Activated CD8-positive, alpha-beta memory T cell treated with anti-CD3 and anti-CD28 coated beads, Interleukin-2, amount 50 U/mL, for 4 hours (primary cell): ENCODE measurements at regions not wholly inside any gene's neighbourhood (a gene's known extent, or its start where the extent isn't known, plus 50 kb on each side); places are given as distances from the start of the nearest gene placed in this dataset.
"Not testable (repeated sequence)": the region's sequence is repeated elsewhere in the genome, so short reads cannot be mapped to it uniquely, and the experiment has no call there.

ENCODE experiments used
- DNase-seq: peaks from one replicate; pipeline ENCODE4 v3.0.0-alpha.2; 2020

DNA sequence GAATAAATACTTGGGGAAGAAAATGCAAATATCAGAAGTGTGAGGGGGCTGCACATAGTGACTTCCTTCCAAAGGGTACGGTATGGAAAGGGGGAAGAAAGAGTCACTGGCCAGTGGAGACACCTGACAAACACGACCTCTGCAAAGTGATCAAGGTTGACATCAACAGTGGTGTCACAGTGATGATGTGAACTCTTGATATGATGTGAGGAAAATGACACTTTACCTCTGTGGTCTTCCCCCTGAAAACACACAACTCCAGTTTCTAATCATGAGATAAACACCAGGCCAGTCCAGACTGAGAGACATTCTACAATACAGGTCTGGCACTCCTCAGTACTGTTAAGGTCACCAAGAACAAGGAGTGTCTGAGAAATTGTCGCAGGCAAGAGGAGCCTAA lies 169.7 kb downstream of the BUB3 start:
- DNase-seq, result no peak

DNA sequence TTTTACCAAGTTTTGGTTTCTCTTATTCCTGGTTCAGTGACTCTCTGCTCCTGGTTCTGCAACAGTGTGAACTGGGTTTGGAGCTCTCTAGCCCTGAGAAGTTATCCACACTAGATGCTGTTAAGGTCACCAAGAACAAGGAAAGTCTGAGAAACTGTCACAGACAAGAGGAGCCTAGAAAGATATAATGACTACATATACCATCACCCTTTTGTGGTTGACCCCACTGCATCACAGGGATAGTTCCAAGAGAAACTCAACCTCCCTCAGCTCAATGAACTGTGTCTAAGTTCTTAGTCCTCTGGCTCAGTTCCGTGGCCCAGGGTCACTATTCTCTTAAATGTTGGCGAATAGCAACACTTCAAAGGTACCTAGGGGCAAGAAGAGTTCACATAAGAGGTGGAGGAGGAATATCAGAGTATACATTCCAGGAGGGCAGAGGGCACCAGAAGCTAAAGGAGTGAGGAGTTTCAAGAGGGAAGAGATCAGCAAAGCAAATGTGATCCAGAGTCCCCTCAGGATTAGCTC lies 171.5 kb downstream of the BUB3 start:
- no peak for DNase-seq

DNA sequence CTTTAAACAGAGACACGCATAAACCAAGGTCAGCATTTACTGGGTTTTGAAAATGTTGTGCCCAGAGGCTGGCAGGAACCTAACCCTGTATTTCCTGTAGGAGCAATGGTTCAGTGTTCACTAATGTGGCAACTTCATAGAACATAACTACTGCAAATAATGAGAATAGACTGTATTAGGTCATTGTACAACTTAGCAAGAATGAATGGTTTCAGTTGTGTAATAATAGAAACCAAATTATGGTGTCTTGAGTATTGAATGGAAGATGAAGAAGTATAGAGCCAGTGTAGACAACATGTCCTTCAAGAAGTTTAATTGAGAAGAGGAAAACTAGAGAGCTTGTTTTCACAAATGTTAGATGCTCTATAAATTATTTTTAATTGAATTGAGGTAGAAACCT lies 172.5 kb downstream of the BUB3 start:
- no peak for DNase-seq

DNA sequence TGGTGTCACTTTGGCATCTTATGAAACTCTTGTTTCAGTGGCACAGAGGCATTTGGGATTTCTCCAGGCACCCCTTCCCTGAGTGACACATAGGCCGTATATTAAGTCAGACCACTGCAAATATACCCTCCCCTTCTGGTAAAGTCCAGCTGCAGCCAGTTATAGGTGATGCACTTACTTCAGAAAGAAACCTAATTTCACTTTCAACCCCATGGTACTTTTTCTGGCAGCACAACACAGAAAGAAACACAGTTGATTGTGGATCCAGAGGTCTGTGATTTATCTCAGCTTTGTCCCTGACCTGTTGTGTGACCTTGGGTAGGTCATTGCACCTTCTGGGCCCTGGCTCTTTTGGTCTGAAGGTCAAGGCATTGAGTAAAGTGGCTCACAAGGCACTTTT lies 173.2 kb downstream of the BUB3 start:
- DNase-seq, result no peak

DNA sequence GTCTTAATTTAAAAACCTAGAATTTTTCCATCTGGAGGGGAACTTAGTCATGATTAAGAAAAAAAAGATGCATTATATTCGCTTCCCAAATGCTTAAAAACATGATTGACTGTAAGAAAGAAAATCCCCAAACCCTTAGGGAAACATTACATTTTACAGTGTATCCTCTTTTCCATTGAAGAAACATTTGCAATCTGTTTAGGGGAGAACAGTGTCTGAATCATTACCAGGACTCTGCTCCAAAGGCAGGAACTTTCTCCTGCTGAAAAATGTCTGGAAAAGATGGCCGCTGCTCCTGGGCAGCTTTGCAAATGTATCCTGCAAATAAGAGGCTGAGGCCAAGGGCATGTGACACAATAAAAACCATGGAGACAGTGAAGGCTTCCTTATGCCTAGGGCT lies 173.7 kb downstream of the BUB3 start:
- DNase-seq, result no peak

DNA sequence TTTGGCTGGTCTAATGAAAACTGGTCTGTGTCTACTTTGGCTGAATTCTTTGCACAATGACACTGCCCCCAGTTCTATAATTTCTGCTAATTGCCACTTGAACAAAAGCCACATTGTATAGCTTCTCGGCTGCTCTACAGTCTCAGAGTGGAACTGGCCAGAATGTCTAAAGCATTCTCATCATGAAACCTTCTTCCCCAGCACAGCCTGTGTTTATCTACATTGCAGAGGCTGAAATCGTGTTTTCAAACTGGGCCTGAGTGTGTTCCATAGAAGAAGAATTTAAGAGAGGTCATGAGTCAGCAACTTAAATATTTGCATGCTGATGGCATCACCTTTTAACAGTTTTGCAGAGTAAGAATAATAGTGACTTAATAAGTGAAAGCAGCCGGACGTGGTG lies 177.2 kb downstream of the BUB3 start:
- no peak for DNase-seq

DNA sequence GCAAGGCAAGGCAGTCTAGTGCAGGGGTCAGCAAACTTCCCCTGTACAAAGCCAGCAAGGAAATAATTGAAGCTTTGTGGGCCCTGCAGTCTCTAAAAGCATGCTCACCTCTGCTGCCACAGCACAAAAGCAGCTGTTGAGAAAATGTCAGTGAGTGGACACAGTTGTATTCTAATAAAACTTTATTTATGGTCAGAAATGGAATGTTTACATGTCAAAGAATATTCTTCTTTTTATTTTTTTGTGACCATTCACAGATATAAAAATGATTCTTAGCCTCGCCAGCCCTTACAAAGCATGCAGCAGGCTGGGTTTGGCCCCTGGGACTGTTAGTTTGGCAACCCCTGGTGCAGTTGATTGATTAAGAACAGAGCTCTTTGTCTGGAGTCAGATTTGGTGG lies 192.4 kb downstream of the BUB3 start:
- no peak for DNase-seq

DNA sequence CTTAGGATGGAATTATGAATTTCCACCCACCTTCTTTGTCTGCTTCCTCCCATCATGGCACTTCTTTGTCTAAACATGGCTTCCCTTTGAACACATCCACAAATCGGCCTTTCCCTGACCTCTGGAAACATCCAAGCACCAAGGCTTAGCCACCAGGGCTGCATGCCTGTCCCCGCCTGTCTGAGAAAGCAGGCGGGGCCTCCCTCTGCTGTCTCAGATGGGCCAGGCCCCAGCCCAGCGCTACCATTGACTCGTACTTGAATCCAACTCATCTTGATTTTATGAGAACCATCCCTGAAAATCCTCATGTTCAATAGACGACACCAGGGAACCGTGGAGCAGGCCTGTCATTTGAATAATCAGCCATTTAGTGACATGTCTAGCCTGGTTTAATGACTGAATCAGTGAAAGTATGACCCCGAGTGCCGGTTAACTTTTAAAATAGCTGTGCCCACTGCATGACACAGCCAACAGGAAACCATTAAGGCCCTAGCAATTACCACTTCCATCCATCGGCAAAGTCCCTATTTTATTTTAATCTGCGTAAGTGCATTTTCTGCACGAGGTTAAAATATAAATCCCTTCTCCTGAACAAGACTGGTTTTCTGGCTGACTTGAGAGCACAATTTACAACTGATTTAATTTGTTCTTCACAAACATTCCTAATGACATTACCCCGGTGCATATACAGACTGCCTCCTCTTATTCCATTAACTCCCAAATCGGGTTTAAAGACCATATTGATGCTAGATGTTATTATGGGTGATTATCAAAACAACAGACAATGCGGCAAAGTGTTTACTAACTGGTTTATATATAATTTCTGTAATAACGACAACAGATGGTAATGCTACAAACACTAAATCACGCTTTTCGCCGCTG lies 194.7 kb downstream of the BUB3 start:
- no peak for DNase-seq

DNA sequence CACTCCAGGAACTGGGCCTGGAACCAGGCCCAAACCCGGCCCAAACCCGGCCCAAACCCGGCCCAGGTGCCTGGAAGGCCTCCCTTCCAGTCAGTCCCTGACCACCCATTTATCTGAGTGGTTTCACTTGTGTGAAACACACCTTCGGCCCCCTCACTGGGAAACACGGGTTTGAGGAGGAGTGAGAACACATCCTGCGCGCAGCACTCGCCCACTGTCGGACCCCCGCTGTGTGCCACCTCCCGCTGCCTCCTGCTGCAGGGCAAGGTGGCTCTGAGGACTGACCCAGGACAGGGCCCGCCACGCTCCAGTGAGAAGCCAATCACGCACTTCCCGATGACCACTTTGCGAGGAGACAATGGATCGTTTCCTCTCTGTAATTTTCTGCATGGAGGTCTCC lies 197.5 kb downstream of the BUB3 start:
- DNase-seq, result no peak

DNA sequence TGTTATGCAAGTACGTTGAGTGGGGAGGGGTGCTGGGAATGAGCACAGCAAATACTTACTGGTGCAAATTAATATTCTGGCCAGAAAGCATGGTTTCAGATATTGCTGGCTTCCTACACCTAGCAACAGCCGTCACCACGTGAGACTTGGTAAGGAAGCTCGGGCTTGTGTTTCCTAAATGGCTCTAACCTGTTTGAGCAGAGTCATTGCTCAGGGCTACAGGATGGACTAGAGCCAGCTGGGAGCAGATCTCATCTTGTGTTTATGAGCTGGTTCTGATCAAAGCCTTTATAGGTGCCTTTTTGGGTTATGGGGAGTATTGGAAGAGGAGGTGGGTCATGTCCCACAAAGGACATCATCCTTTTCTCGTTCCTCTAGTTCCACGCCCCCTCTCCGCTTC lies 200.3 kb downstream of the BUB3 start:
- no peak for DNase-seq

DNA sequence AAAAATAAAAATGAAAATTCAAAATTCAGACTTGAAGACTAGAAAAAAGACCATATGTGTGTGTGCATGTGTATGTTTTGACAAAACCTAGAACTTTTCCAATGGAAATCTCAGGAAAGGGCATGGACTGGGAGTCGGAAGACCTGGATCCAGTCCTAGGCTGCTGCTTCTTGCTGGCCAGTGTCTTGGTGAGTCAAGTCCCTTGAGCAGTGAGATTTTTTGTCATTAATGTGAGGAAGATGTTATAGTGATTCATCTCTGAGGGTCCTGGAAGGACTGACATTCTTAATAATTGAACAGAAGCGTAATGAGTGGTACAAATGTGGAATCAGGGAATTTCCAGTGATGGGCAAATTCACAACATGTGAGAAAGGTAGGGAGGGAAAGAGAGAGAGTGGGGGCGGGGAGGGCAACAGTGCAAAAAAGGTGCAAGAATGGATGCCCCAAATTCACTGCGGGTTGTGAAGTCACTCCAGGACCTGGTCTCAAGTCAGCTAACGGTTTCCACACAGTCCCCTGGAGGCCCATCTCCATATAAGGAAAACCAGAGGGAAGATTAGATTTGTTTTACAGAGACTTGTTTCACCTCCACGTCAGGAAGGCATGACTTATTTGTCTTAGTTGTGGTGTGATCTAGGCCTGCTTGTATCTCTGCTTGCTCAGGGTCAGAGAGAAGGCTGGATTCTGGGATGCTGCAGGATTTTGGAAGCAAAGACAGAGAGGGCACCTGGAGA lies 201.7 kb downstream of the BUB3 start:
- no peak for DNase-seq

DNA sequence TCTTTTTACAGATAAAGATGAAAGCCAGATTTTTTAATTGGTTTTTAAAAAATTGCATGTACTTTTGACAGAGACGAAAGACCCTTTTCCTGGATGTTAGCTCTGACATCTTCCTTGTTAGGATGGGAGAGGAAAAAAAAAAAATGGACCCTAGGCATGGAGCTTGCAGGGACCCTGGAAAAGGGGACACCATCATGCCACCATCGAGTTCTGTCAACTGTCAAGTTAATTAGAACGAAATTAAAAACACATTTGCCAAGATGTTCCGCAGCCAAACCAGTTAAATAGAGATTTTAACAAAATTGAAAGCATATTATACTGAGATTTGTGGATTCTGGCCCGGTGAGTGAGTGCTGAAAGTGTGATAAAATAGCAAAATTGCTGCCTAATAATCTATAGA lies 202.6 kb downstream of the BUB3 start:
- no peak for DNase-seq

DNA sequence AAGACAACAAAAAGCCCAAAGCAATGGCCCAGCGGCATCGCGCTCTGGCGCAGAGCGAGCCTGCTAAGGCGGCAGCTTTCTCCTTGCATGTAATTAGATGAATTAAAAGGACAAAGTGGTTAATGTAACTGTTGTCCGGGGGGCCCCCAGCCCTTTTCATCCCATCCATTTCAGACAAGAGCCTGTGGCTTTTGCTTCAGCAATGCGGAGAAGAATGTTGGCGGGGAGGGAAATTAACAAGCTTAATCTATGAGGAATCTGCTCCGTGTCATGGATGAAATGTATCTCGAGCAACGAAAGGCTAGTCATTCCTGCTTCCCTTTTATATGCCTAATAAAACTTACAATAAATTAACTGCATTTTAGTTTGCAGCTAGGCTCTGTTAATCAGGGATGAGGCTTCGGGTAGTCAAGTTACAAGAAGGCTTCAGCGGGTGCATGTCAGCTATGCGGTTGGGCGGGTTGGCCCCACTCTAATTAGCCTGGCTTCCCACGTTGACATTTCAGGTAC lies 203.3 kb downstream of the BUB3 start:
- DNase-seq, result no peak

DNA sequence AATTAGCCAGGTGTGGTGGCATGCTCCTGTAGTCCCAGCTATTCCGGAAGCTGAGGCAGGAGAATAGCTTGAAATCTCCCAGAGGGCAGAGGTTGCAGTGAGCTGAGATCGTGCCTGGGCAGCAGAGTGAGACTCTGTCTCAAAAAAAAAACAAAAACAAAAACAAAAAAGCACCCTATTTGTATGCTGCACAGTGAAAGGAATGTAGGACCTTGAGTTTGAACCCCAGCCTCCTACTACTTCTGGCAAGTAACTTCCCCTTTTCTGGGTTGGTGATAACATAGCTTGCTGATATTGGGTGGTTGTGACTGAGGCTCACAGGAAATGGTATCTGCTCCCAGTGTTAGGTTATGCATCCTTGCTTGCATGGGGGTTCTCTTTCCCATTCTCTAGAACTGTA lies 205.3 kb downstream of the BUB3 start:
- DNase-seq, result no peak

DNA sequence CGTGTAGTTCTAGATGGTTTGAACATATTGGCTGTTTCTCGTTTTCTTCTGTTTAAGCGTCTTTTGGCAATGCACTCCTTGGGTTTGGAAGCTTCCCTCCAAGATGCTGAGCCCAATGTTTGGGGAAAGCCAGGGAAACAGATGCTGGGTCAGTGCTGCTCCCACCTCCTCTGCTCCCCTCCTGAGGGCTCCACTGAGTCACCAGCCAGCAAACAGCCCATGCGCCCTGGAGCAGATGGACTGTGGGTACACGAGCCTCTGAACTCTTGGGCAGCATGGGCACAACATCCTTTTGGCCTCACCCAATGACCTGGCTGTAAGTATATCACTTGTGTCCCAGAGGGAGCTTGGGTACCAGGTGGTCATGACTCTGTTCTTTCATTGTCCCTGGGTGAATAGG lies 207.6 kb downstream of the BUB3 start:
- no peak for DNase-seq

DNA sequence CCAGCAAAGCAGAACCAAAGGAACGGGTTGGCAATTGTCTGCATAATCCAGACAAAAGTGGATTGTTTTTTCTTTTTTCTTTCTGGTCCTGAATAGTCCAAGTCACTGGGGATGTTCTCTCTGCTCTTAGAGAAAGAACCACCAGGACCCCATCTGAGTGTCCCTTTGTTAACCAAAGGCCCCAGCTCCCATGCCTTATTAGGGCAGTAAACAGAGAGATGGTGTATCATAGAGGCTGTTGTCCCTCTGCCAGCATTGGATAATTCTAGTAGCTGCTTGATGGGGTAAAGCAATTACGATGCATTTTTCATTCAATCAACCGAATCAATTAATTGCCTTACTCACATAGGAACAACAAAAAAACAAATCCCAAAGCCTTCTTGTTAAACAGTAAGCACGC lies 213.0 kb downstream of the BUB3 start:
- DNase-seq, result no peak

DNA sequence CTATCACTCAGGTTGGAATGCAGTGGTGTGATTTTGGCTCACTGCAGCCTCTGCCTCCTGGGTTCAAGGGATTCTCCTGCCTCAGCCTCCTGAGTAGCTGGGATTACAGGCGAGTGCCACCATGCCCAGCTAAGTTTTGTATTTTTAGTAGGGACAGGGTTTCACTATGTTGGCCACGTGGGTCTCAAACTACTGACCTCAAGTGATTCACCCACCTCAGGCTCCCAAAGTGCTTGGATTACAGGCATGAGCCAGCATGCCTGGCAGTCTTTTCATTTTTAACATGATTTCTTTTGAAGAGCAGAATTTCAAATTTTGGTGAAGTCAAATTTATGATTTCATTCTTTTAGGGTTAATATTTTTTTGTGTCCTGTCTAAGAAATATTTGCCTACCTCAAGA lies 217.4 kb downstream of the BUB3 start:
- not testable (repeated sequence) for DNase-seq

DNA sequence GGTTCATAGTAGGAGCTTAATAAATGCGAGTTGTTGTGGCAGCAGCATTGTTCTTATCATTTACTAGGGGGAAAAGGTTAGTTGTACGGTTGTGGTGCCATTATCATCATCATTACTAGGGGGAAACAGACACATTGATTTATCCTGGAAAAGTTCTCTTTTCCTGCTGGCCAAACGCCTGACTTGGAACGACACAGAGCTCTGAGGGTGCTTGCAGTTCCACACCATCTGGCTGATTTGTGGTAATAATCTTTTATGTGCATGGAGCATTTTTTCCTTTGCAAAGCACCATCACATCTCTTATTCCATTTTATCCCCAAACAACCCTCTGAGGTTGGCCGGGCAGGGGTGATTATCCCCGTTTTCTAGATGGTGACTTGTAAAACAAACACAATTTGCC lies 219.4 kb downstream of the BUB3 start:
- DNase-seq, result no peak

DNA sequence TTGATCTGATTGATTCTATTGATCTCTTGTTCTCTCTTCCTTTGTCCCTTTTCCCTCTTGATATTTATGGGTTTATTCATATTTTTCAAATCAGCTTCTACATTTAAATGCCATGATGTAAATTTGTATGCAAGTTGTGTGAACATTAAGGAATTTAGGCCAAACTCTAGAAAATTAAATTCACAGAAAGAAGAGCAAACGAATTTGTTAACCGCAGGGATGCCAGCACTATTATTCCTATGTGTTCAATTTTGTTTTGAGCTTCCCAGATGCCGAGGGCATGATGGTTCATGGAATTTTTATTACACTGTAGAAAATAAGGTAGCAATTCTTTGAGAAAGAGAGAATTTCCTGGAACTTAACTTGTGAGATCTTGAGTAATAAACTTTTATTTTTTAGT lies 220.9 kb downstream of the BUB3 start:
- no peak for DNase-seq

DNA sequence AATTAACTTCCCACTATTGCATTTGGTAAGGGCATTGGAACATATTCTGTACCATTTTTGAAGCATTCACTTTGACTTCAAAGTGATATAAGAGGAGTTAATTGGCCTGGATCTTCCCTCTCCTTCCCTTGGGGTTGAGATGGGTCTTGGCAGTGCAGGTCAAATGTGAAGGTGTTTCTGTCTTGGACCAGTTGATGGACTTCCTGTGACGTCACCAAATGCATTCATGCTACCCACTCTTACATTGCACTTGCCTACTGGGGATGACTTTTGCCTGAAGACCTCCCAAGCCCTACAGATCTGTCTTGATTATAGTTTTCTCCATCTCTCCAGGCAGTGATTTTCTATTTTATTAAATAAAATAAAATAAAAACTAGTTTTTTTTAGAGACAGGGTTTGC lies 221.5 kb downstream of the BUB3 start:
- no peak for DNase-seq

DNA sequence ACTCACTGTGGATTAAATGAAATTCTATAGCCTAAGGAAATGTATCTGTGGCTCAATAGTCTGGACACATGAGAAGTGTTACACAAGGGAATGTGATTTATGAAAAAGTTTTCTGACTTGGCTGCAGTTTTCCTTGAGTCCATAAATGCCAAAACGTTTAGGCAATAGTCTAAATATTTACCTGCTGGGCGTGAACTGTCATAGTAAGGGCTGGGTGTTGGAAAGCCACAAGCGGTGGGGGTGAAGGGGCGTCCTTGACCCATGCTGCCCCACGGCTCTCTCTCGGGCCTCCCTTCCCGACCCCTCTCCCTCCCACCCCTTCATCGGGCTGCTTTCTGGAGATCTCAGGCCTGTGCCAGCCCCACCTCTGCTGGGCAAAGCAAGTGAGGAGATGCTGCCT lies 223.7 kb downstream of the BUB3 start:
- DNase-seq, result no peak

DNA sequence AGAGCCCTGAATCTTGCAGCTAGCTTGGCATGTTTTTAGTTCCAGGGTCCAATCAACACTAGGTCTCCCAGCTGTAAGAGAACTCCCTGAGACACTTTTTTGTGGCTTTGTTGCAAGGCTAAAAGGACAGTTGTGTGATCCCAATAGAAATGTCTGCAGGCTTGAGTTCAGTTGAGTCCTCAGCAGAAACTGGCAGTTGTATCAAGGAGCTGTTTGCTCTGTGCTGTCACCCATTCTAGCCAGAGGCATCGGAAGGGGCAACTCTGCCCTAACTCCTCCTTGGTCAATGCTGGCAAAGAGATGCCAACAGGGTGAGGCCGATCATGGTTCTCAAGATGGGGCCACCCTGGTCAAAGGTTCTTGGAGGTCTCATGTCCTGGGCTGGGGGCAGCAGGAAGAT lies 224.1 kb downstream of the BUB3 start:
- no peak for DNase-seq

DNA sequence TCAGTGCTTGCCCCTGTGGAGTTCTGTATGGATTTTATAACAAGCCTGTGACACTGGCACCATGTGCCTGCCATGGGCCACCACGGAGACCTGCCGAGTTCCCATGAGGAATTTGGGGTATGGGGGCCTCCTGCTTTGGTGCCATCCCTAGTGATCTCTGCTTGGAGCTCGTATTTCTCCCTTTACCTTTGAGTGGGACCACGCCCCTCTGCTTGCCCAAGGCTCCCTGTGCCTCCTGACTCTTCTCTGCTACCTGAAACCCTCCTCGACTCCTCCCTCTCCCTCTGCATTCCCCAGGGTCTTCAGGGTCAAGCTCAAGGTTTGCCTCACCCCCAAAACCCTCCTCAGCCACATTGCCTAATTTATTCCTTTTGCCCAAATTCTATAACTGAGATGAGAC lies 225.0 kb downstream of the BUB3 start:
- no peak for DNase-seq

DNA sequence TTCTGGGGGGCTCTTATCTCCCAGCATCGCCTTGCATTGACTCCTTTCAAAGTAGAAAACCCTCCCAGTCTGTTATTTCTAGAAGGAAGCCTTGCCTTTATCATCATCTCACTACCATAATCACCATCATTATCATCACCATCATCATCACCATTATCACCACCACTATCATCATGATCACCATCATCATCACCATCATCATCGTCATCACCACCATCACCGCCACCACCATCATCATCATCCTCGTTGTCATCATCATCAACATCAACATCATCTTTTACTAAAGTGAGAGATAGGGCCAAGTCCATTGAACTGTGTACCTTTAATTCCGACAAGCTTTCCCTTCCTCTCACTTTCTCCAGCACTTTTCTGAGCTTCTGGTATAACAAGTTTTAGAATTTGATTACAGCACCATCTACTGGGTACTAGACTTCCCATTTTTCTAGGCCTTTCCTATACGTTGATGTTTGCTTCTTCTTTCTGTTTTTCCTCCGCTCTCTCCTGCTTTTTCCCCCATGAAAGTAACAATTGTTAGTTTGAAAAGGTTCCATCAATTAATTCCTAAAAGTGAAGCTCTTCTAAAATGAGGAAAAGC lies 226.4 kb downstream of the BUB3 start:
- no peak for DNase-seq
